Liver (tissue), 7 donors: ENCODE measurements at regions not wholly inside any gene's neighbourhood (a gene's known extent, or its start where the extent isn't known, plus 50 kb on each side); places are given as distances from the start of the nearest gene placed in this dataset.

Source experiments
- DNase-seq: peaks from one replicate; pipeline ENCODE4 v3.0.0-alpha.2; 2017; ENCODE audit warnings: low spot score
- H3K27ac ChIP-seq, 2 donors: one replicate each; pipeline ENCODE4 v1.7.0; 2013; ENCODE audit warnings: inconsistent platforms in 2 of 2, low read length in 2 of 2, control low read depth in 1 of 2, low read depth in 1 of 2, mild to moderate bottlenecking in 1 of 2
- H3K27me3 ChIP-seq, 4 donors: one replicate each; pipeline versions ENCODE4 v1.6.1 to v1.7.0; 2013; ENCODE audit warnings: low read length in 3 of 4, inconsistent platforms in 1 of 4, mild to moderate bottlenecking in 1 of 4, moderate library complexity in 1 of 4; ENCODE audit not compliant: control insufficient read depth in 4 of 4, insufficient read depth in 4 of 4
- H3K36me3 ChIP-seq, 4 donors: one replicate each; pipeline versions ENCODE4 v1.6.1 to v1.7.0; 2013; ENCODE audit warnings: low read length in 3 of 4, mild to moderate bottlenecking in 3 of 4, low read depth in 1 of 4, moderate library complexity in 1 of 4; ENCODE audit not compliant: control insufficient read depth in 4 of 4, insufficient read depth in 3 of 4
- H3K4me1 ChIP-seq, 4 donors: one replicate each; pipeline versions ENCODE4 v1.6.1 to v1.7.0; 2013; ENCODE audit warnings: low read length in 3 of 4, mild to moderate bottlenecking in 3 of 4, moderate library complexity in 1 of 4; ENCODE audit not compliant: control insufficient read depth in 4 of 4, insufficient read depth in 4 of 4
- H3K4me3 ChIP-seq, 3 donors: one replicate each; pipeline versions ENCODE4 v1.6.1 to v1.7.0; 2013; ENCODE audit warnings: low read length in 3 of 3, control low read depth in 1 of 3, low read depth in 1 of 3, mild to moderate bottlenecking in 1 of 3
- H3K9ac ChIP-seq, 2 donors: one replicate each; pipeline ENCODE4 v1.7.0; 2013; ENCODE audit warnings: low read length in 2 of 2, mild to moderate bottlenecking in 2 of 2, moderate library complexity in 2 of 2, control low read depth in 1 of 2, low read depth in 1 of 2
- H3K9me3 ChIP-seq, 4 donors: one replicate each; pipeline versions ENCODE4 v1.6.1 to v1.7.0; 2013; ENCODE audit warnings: low read length in 3 of 4; ENCODE audit not compliant: control insufficient read depth in 4 of 4
- EGR1 ChIP-seq, 2 donors: IDR thresholded peaks; 2 replicates each; pipeline ENCODE4 v1.6.1; 2016 to 2018; ENCODE audit warnings: antibody characterized with exemption in 2 of 2, low read depth in 2 of 2
- FOXA1 ChIP-seq: IDR thresholded peaks from 2 replicates; pipeline ENCODE4 v1.6.1; 2016; ENCODE audit warnings: antibody characterized with exemption
- FOXA2 ChIP-seq: IDR thresholded peaks from 2 replicates; pipeline ENCODE4 v1.6.1; 2016; ENCODE audit warnings: antibody characterized with exemption
- GABPA ChIP-seq, 2 donors: IDR thresholded peaks in 1 of 2; conservative IDR thresholded peaks in 1 of 2; 2 replicates each; pipeline ENCODE4 v1.6.1; 2016; ENCODE audit warnings: antibody characterized with exemption in 2 of 2, mild to moderate bottlenecking in 1 of 2, moderate library complexity in 1 of 2
- HNF4A ChIP-seq, 2 donors: conservative IDR thresholded peaks; 2 replicates each; pipeline ENCODE4 v1.6.1; 2016; ENCODE audit warnings: antibody characterized with exemption in 2 of 2, mild to moderate bottlenecking in 2 of 2
- HNF4G ChIP-seq: IDR thresholded peaks from 2 replicates; pipeline ENCODE4 v1.6.1; 2016; ENCODE audit warnings: antibody characterized with exemption
- JUND ChIP-seq, 2 donors: IDR thresholded peaks; 2 replicates each; pipeline ENCODE4 v1.6.1; 2016; ENCODE audit warnings: antibody characterized with exemption in 2 of 2
- NR2F2 ChIP-seq: IDR thresholded peaks from 2 replicates; pipeline ENCODE4 v1.6.1; 2016; ENCODE audit warnings: antibody characterized with exemption
- RAD21 ChIP-seq, 2 donors: IDR thresholded peaks; 2 replicates each; pipeline ENCODE4 v1.6.1; 2016; ENCODE audit warnings: antibody characterized with exemption in 2 of 2, mild to moderate bottlenecking in 2 of 2
- RXRA ChIP-seq, 2 donors: IDR thresholded peaks; 2 replicates each; pipeline ENCODE4 v1.6.1; 2017 to 2018; ENCODE audit warnings: antibody characterized with exemption in 2 of 2, mild to moderate bottlenecking in 1 of 2
- SP1 ChIP-seq: IDR thresholded peaks from 2 replicates; pipeline ENCODE4 v1.6.1; 2018; ENCODE audit warnings: antibody characterized with exemption, mild to moderate bottlenecking
- TAF1 ChIP-seq: conservative IDR thresholded peaks from 2 replicates; pipeline ENCODE4 v1.6.1; 2016; ENCODE audit warnings: antibody characterized with exemption, mild to moderate bottlenecking
- YY1 ChIP-seq: IDR thresholded peaks from 2 replicates; pipeline ENCODE4 v1.6.1; 2016; ENCODE audit warnings: antibody characterized with exemption, mild to moderate bottlenecking
- WGBS: extraction: QIAGEN DNeasy Blood & Tissue Kit; methylation state at CpG from one replicate; pipeline ENCODE4 v1.1.7; 2013; 5-methylcytosine and 5-hydroxymethylcytosine counted together
- TF ChIP-seq, protein P1 (sequence below): IDR thresholded peaks from 2 replicates; pipeline ENCODE4 v1.6.1; 2016; ENCODE audit warnings: antibody characterized with exemption
- TF ChIP-seq, protein P2 (sequence below): IDR thresholded peaks from 2 replicates; pipeline ENCODE4 v1.6.1; 2016; ENCODE audit warnings: antibody characterized with exemption, mild to moderate bottlenecking
- donor health status: healthy.
- donor health status: healthy.
- donor health status: healthy.
- donor health status: healthy.

- Histone ChIP-seq H3K4me1 (peaks cover 0 to 3% (median 1%) of the 10 kb centered on the region in 4 donors), H3K9me3 (no peaks in the 10 kb centered on the region), H3K27ac (no peak overlapping the region), H3K27me3 (no peaks in the 10 kb centered on the region), H3K36me3 (no peaks in the 10 kb centered on the region), H3K4me3 (no peak overlapping the region), H3K9ac (no peak overlapping the region)
- TF ChIP-seq FOXA2, result no peak
- TF ChIP-seq FOXA1, result no peak
- no peak for TF ChIP-seq EGR1 (IDR thresholded peaks at IDR 0.05; ENCODE audit: low read depth in 2 of 2)
- TF ChIP-seq YY1, result no peak
- no peak for TF ChIP-seq TAF1
- DNase-seq, result no peak
- 79% methylated on average over 2 of the region's 2 CpGs for WGBS
Observed at GRCh38 chr11:69936771-69937170, 117.6 kb upstream of the FGF3 start.

GRCh38 chr11:69938206-69938605 is 119.0 kb upstream of the FGF3 start:
- H3K9me3 ChIP-seq, result no peaks in the 10 kb centered on the region
- no peak overlapping the region for H3K27ac ChIP-seq
- H3K9ac ChIP-seq, result no peak overlapping the region
- TF ChIP-seq, protein P1, sequence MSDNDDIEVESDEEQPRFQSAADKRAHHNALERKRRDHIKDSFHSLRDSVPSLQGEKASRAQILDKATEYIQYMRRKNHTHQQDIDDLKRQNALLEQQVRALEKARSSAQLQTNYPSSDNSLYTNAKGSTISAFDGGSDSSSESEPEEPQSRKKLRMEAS, result no peak
- TF ChIP-seq GABPA (IDR thresholded peaks at IDR 0.05 in 1 of 2, conservative IDR thresholded peaks at IDR 0.05 in 1 of 2) (no peak), RXRA (IDR thresholded peaks at IDR 0.05) (no peak), HNF4G (no peak)
- no peaks in the 10 kb centered on the region for H3K27me3 ChIP-seq
- 92% methylated on average over 13 of the region's 13 CpGs for WGBS
- peaks cover 0 to 3% (median 1%) of the 10 kb centered on the region in 4 donors for H3K4me1 ChIP-seq
- no peak overlapping the region for H3K4me3 ChIP-seq
- DNase-seq, result no peak
- H3K36me3 ChIP-seq, result no peaks in the 10 kb centered on the region

DNA sequence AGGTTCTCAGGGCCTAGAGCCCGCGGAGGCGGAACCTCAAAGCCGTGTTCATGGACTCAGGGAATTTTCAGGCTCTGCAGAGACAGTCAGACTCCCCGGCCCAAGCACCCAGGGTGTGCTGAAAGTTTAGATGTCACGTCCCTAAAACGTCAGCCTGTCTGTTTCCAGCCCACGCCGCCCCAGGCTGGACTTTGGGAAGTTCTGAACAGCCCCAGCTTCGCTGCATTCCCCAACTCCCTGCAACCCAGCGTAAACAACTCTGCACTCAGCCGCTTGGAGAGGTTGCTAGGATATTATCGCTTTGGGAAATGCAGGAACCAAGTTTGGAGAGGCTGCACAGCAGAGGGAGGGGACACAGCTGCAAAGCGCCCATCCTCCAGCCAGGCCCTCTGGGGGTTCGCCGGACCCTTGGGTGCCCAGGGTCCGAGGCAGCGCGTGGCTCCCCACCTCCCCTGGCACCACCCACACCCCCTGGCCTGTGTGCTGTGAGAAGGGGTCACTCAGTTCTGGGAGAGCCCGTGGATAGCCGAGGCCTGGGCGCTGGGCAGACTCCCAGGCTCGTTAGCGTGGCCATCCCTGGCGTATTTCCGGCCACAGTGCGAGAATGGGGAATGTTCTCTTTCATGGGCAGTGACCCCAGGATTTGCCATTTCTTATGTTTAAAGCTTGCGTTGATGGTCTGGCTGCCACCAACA is 120.5 kb upstream of the FGF3 start:
- no peak for DNase-seq
- H3K36me3 ChIP-seq, result no peaks in the 10 kb centered on the region
- no peak overlapping the region for H3K4me3 ChIP-seq
- H3K27me3 ChIP-seq, result no peaks in the 10 kb centered on the region
- H3K27ac ChIP-seq, result peak overlapping the region; percentile 15 to 61
- WGBS, result 42% methylated on average over 28 of the region's 28 CpGs
- no peaks in the 10 kb centered on the region for H3K9me3 ChIP-seq
- no peak overlapping the region for H3K9ac ChIP-seq
- H3K4me1 ChIP-seq, result peaks cover 0 to 10% (median 1%) of the 10 kb centered on the region in 4 donors
- TF ChIP-seq SP1 (peak; percentile 71), HNF4A (conservative IDR thresholded peaks at IDR 0.05) (peak in 1 of 2 donors; percentile 23), RAD21 (IDR thresholded peaks at IDR 0.05) (peak; percentile 11 to 57), NR2F2 (peak; percentile 55), GABPA (IDR thresholded peaks at IDR 0.05 in 1 of 2, conservative IDR thresholded peaks at IDR 0.05 in 1 of 2) (no peak), JUND (IDR thresholded peaks at IDR 0.05) (no peak), RXRA (IDR thresholded peaks at IDR 0.05) (peak in 1 of 2 donors; percentile 28)
- TF ChIP-seq, protein P2, sequence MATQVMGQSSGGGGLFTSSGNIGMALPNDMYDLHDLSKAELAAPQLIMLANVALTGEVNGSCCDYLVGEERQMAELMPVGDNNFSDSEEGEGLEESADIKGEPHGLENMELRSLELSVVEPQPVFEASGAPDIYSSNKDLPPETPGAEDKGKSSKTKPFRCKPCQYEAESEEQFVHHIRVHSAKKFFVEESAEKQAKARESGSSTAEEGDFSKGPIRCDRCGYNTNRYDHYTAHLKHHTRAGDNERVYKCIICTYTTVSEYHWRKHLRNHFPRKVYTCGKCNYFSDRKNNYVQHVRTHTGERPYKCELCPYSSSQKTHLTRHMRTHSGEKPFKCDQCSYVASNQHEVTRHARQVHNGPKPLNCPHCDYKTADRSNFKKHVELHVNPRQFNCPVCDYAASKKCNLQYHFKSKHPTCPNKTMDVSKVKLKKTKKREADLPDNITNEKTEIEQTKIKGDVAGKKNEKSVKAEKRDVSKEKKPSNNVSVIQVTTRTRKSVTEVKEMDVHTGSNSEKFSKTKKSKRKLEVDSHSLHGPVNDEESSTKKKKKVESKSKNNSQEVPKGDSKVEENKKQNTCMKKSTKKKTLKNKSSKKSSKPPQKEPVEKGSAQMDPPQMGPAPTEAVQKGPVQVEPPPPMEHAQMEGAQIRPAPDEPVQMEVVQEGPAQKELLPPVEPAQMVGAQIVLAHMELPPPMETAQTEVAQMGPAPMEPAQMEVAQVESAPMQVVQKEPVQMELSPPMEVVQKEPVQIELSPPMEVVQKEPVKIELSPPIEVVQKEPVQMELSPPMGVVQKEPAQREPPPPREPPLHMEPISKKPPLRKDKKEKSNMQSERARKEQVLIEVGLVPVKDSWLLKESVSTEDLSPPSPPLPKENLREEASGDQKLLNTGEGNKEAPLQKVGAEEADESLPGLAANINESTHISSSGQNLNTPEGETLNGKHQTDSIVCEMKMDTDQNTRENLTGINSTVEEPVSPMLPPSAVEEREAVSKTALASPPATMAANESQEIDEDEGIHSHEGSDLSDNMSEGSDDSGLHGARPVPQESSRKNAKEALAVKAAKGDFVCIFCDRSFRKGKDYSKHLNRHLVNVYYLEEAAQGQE, result peak; percentile 34
